IMR-90 (cell line): ENCODE measurements at regions not wholly inside any gene's neighbourhood (a gene's known extent, or its start where the extent isn't known, plus 50 kb on each side); places are given as distances from the start of the nearest gene placed in this dataset.

ENCODE experiments used
- CEBPB ChIP-seq: IDR thresholded peaks from 2 replicates; pipeline ENCODE4 v1.6.1; 2012; ENCODE audit warnings: low read depth, low read length, improper control_type of control experiment
- FOS ChIP-seq: fragments of 150-350 bp; IDR thresholded peaks from 2 replicates; pipeline ENCODE4 v1.6.1; 2016; ENCODE audit warnings: low read depth, low read length
- MAFK ChIP-seq: IDR thresholded peaks from 2 replicates; pipeline ENCODE4 v1.6.1; 2012; ENCODE audit warnings: low read depth, low read length, improper control_type of control experiment
- MAZ ChIP-seq: IDR thresholded peaks from 2 replicates; pipeline ENCODE4 v1.6.1; 2012; ENCODE audit warnings: low read depth, mild to moderate bottlenecking, low read length, improper control_type of control experiment, moderate library complexity, borderline replicate concordance
- NFE2L2 ChIP-seq: fragments of 150-350 bp; IDR thresholded peaks from 2 replicates; pipeline ENCODE4 v1.6.1; 2016; ENCODE audit warnings: low read depth, mild to moderate bottlenecking, low read length
- POLR2A ChIP-seq: IDR thresholded peaks from 2 replicates; pipeline ENCODE4 v1.6.1; 2012; ENCODE audit warnings: mild to moderate bottlenecking, low read depth, low read length
- RAD21 ChIP-seq: IDR thresholded peaks from 2 replicates; pipeline ENCODE4 v1.6.1; 2012; ENCODE audit warnings: low read length, improper control_type of control experiment
- USF2 ChIP-seq: fragments of 150-350 bp; IDR thresholded peaks from 2 replicates; pipeline ENCODE4 v1.6.1; 2017; ENCODE audit warnings: mild to moderate bottlenecking, antibody characterized with exemption, low read length, low read depth
- TF ChIP-seq, protein P1 (sequence below): conservative IDR thresholded peaks from 2 replicates; pipeline ENCODE4 v1.5.1; 2012; ENCODE audit warnings: mild to moderate bottlenecking, low read depth, low read length, improper control_type of control experiment

- TF ChIP-seq NFE2L2 (no peak), POLR2A (no peak), MAZ (no peak), RAD21 (no peak), MAFK (no peak), USF2 (no peak), CEBPB (no peak), FOS (no peak)
- TF ChIP-seq, protein P1, sequence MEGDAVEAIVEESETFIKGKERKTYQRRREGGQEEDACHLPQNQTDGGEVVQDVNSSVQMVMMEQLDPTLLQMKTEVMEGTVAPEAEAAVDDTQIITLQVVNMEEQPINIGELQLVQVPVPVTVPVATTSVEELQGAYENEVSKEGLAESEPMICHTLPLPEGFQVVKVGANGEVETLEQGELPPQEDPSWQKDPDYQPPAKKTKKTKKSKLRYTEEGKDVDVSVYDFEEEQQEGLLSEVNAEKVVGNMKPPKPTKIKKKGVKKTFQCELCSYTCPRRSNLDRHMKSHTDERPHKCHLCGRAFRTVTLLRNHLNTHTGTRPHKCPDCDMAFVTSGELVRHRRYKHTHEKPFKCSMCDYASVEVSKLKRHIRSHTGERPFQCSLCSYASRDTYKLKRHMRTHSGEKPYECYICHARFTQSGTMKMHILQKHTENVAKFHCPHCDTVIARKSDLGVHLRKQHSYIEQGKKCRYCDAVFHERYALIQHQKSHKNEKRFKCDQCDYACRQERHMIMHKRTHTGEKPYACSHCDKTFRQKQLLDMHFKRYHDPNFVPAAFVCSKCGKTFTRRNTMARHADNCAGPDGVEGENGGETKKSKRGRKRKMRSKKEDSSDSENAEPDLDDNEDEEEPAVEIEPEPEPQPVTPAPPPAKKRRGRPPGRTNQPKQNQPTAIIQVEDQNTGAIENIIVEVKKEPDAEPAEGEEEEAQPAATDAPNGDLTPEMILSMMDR: no peak
Measured at GRCh38 chr3:23017801-23018200, 185.3 kb upstream of the UBE2E2 start.
